ENCODE measurements at regions not wholly inside any gene's neighbourhood (a gene's known extent, or its start where the extent isn't known, plus 50 kb on each side); places are given as distances from the start of the nearest gene placed in this dataset.

GRCh38 chr10:128405450-128405849 lies 279.2 kb upstream of the MKI67 start:
- no peak overlapping the region for H3K27ac Mint-ChIP-seq
- H3K27ac ChIP-seq = no peak overlapping the region
- no peaks in the 10 kb centered on the region for H3K4me1 Mint-ChIP-seq
- peaks cover 7% of the 10 kb centered on the region for H3K9me3 Mint-ChIP-seq
- no peak for TF ChIP-seq EZH2 (IDR thresholded peaks at IDR 0.05)
- no peak for TF ChIP-seq EZH2phosphoT487 (IDR thresholded peaks at IDR 0.05)
- TF ChIP-seq CTCF (IDR thresholded peaks at IDR 0.05) = no peak
- DNase-seq (ENCODE audit: low spot score) = no peak
- no peaks in the 10 kb centered on the region for H3K79me2 ChIP-seq (ENCODE audit: low read depth)
- H3K4me3 Mint-ChIP-seq = no peak overlapping the region
- H3K4me3 ChIP-seq = no peak overlapping the region
- no peak overlapping the region for H3K4me2 ChIP-seq
- no peaks in the 10 kb centered on the region for H3K9me3 ChIP-seq (ENCODE audit: low read depth)
- no peaks in the 10 kb centered on the region for H3F3A ChIP-seq (ENCODE audit: low read depth)
- H3K36me3 Mint-ChIP-seq = no peaks in the 10 kb centered on the region
- H3K36me3 ChIP-seq = no peaks in the 10 kb centered on the region
- H3K9ac ChIP-seq = no peak overlapping the region
- no peaks in the 10 kb centered on the region for H3K27me3 Mint-ChIP-seq (ENCODE audit: insufficient read depth, low read depth)
- no peaks in the 10 kb centered on the region for H3K27me3 ChIP-seq
- no peak overlapping the region for H2AFZ ChIP-seq (replicated peaks)
- H3K4me1 ChIP-seq = no peaks in the 10 kb centered on the region
- no peaks in the 10 kb centered on the region for H4K20me1 ChIP-seq (ENCODE audit: low read depth)

DNA sequence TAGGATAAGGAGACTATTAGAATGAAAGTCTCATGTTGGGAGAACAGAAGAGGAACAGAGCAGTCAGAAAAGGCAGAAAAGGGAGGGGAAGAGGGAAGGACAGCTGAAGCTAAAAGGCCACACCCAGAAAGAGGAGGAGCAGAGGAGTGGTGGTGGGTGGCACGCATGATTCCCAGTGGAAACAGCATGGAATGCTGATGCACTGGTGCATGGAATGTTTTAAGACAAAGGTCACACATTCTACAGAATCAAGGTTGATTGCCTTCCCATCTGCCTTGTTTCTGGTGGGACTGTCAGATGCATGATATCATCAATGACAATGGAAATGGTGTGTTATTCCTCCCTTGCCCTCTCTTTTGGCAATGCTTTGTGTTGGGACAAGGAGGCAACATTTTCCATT lies 285.4 kb upstream of the MKI67 start:
- H3K4me3 ChIP-seq = no peak overlapping the region
- Mint-ChIP-seq H3K4me3 (no peak overlapping the region), H3K9me3 (no peaks in the 10 kb centered on the region), H3K4me1 (no peaks in the 10 kb centered on the region), H3K27ac (no peak overlapping the region), H3K36me3 (no peaks in the 10 kb centered on the region), H3K27me3 (ENCODE audit: insufficient read depth, low read depth) (peaks cover 6% of the 10 kb centered on the region)
- H4K20me1 ChIP-seq (ENCODE audit: low read depth) = no peaks in the 10 kb centered on the region
- H3K9me3 ChIP-seq (ENCODE audit: low read depth) = no peaks in the 10 kb centered on the region
- H3K4me2 ChIP-seq = no peak overlapping the region
- no peak overlapping the region for H3K9ac ChIP-seq
- no peaks in the 10 kb centered on the region for H3K79me2 ChIP-seq (ENCODE audit: low read depth)
- H2AFZ ChIP-seq (replicated peaks) = no peak overlapping the region
- H3K27ac ChIP-seq = no peak overlapping the region
- DNase-seq (ENCODE audit: low spot score) = no peak
- no peaks in the 10 kb centered on the region for H3K36me3 ChIP-seq
- H3K4me1 ChIP-seq = no peaks in the 10 kb centered on the region
- H3K27me3 ChIP-seq = no peaks in the 10 kb centered on the region
- no peaks in the 10 kb centered on the region for H3F3A ChIP-seq (ENCODE audit: low read depth)
- no peak for TF ChIP-seq EZH2phosphoT487 (IDR thresholded peaks at IDR 0.05)
- no peak for TF ChIP-seq EZH2 (IDR thresholded peaks at IDR 0.05)
- TF ChIP-seq CTCF (IDR thresholded peaks at IDR 0.05) = no peak

- no peaks in the 10 kb centered on the region for H3K9me3 ChIP-seq (ENCODE audit: low read depth)
- no peak for DNase-seq (ENCODE audit: low spot score)
- H3F3A ChIP-seq (ENCODE audit: low read depth) = no peaks in the 10 kb centered on the region
- Mint-ChIP-seq H3K27ac (no peak overlapping the region), H3K4me1 (no peaks in the 10 kb centered on the region), H3K4me3 (no peak overlapping the region), H3K9me3 (no peaks in the 10 kb centered on the region), H3K36me3 (no peaks in the 10 kb centered on the region), H3K27me3 (ENCODE audit: insufficient read depth, low read depth) (peaks cover 6% of the 10 kb centered on the region)
- H3K36me3 ChIP-seq = no peaks in the 10 kb centered on the region
- H3K4me3 ChIP-seq = no peak overlapping the region
- no peak overlapping the region for H3K9ac ChIP-seq
- H3K27ac ChIP-seq = no peak overlapping the region
- no peaks in the 10 kb centered on the region for H3K4me1 ChIP-seq
- no peaks in the 10 kb centered on the region for H3K27me3 ChIP-seq
- TF ChIP-seq EZH2phosphoT487 (IDR thresholded peaks at IDR 0.05) = no peak
- no peak for TF ChIP-seq CTCF (IDR thresholded peaks at IDR 0.05)
- TF ChIP-seq EZH2 (IDR thresholded peaks at IDR 0.05) = no peak
- no peak overlapping the region for H3K4me2 ChIP-seq
- no peaks in the 10 kb centered on the region for H4K20me1 ChIP-seq (ENCODE audit: low read depth)
- no peaks in the 10 kb centered on the region for H3K79me2 ChIP-seq (ENCODE audit: low read depth)
- H2AFZ ChIP-seq (replicated peaks) = no peak overlapping the region
These were observed 288.3 kb upstream of the MKI67 start for GRCh38 chr10:128414568-128414967.

GRCh38 chr10:128416231-128416630 lies 290.0 kb upstream of the MKI67 start:
- Mint-ChIP-seq H3K4me1 (no peaks in the 10 kb centered on the region), H3K9me3 (no peaks in the 10 kb centered on the region), H3K27ac (no peak overlapping the region), H3K27me3 (ENCODE audit: insufficient read depth, low read depth) (peaks cover 6% of the 10 kb centered on the region), H3K36me3 (no peaks in the 10 kb centered on the region), H3K4me3 (no peak overlapping the region)
- H3K9me3 ChIP-seq (ENCODE audit: low read depth) = no peaks in the 10 kb centered on the region
- H4K20me1 ChIP-seq (ENCODE audit: low read depth) = no peaks in the 10 kb centered on the region
- no peaks in the 10 kb centered on the region for H3K79me2 ChIP-seq (ENCODE audit: low read depth)
- no peak overlapping the region for H3K9ac ChIP-seq
- TF ChIP-seq CTCF (IDR thresholded peaks at IDR 0.05) = no peak
- TF ChIP-seq EZH2 (IDR thresholded peaks at IDR 0.05) = no peak
- TF ChIP-seq EZH2phosphoT487 (IDR thresholded peaks at IDR 0.05) = no peak
- no peak overlapping the region for H3K4me2 ChIP-seq
- no peaks in the 10 kb centered on the region for H3K4me1 ChIP-seq
- no peaks in the 10 kb centered on the region for H3K36me3 ChIP-seq
- H3K27ac ChIP-seq = no peak overlapping the region
- DNase-seq (ENCODE audit: low spot score) = no peak
- no peak overlapping the region for H2AFZ ChIP-seq (replicated peaks)
- no peaks in the 10 kb centered on the region for H3F3A ChIP-seq (ENCODE audit: low read depth)
- H3K4me3 ChIP-seq = no peak overlapping the region
- H3K27me3 ChIP-seq = no peaks in the 10 kb centered on the region
